ENCODE measurements at regions not wholly inside any gene's neighbourhood (a gene's known extent, or its start where the extent isn't known, plus 50 kb on each side); places are given as distances from the start of the nearest gene placed in this dataset.

DNA sequence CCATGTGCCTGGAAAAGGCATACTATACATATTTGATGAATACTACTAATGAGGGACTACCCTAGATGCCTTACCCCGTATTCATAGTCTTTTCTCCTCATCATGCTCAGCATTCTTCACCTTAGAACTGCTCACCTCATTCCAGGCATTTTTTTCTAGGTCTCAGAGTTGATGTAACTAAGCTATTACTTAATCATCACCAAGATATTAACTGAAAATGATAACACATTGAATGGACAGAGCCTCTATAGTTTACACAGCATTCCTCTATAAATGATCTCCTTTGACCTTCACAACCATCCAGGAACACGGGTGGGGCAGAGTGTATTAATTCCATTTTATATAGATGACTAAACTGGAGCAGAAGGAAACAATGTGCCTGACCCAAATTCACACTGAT, 174.1 kb upstream of the DPH6 start:
- TF ChIP-seq, protein P1, sequence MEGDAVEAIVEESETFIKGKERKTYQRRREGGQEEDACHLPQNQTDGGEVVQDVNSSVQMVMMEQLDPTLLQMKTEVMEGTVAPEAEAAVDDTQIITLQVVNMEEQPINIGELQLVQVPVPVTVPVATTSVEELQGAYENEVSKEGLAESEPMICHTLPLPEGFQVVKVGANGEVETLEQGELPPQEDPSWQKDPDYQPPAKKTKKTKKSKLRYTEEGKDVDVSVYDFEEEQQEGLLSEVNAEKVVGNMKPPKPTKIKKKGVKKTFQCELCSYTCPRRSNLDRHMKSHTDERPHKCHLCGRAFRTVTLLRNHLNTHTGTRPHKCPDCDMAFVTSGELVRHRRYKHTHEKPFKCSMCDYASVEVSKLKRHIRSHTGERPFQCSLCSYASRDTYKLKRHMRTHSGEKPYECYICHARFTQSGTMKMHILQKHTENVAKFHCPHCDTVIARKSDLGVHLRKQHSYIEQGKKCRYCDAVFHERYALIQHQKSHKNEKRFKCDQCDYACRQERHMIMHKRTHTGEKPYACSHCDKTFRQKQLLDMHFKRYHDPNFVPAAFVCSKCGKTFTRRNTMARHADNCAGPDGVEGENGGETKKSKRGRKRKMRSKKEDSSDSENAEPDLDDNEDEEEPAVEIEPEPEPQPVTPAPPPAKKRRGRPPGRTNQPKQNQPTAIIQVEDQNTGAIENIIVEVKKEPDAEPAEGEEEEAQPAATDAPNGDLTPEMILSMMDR (IDR thresholded peaks at IDR 0.05): no peak
- TF ChIP-seq POLR2A (IDR thresholded peaks at IDR 0.05): no peak
- 61 to 69% methylated on average over 2 of the region's 2 CpGs for WGBS, 2 donors
- no peak overlapping the region for H3K4me3 ChIP-seq (ENCODE audit: low read depth, poor library complexity, severe bottlenecking)
- no peak for DNase-seq (ENCODE audit: low spot score in 2 of 2)
- intact Hi-C loops (cut with DNase I; ENCODE audit: low total_unique reads): no loop called here

DNA sequence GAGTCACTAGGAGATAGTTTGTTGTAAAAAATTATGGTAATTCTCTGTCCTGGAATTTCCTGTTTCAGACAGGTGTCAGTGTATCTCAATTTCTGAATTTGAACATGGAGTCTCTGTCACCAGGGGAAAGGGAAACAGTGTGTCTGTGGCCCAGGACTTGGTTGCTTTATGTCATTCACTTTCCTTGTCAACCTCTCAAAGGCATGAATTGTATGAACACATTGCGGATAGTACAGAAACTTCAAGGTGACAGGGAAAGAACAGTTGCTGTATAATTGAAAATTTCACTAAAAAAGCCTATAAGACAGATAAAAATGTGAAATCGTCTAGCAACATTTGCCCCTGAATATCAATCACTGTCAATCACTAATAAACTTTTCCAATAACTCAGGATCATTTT, 175.0 kb upstream of the DPH6 start:
- TF ChIP-seq, protein P1 (IDR thresholded peaks at IDR 0.05): no peak
- TF ChIP-seq POLR2A (IDR thresholded peaks at IDR 0.05): no peak
- H3K4me3 ChIP-seq (ENCODE audit: low read depth, poor library complexity, severe bottlenecking): no peak overlapping the region
- intact Hi-C loops (cut with DNase I; ENCODE audit: low total_unique reads): no loop called here
- DNase-seq (ENCODE audit: low spot score in 2 of 2): no peak
- WGBS, 2 donors: 90 to 91% methylated on average over 2 of the region's 2 CpGs

DNA sequence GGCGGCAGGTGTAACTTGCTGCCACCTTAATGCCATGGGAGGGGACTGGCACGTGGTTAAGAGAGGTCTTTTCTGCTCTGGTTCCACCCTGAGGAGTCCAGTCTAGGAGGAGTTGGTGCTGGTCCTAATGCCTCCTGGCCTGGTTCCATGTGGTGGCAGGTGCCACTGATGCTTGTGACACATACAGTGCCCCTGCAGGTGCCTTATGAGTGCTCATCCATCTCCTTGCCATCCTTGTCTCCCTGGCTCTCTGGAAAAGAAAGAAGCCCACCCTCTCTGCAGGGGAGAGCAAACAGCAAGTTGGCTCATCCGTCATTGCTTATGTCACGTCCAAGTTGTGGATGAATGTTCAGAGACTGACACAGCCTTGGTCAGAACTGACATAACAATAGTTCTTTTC, 175.8 kb upstream of the DPH6 start:
- H3K4me3 ChIP-seq (ENCODE audit: low read depth, poor library complexity, severe bottlenecking): no peak overlapping the region
- intact Hi-C loops (cut with DNase I; ENCODE audit: low total_unique reads): no loop called here
- DNase-seq (ENCODE audit: low spot score in 2 of 2): no peak
- TF ChIP-seq, protein P1 (IDR thresholded peaks at IDR 0.05): no peak
- TF ChIP-seq POLR2A (IDR thresholded peaks at IDR 0.05): no peak
- WGBS, 2 donors: 74 to 87% methylated on average over 4 of the region's 4 CpGs

DNA sequence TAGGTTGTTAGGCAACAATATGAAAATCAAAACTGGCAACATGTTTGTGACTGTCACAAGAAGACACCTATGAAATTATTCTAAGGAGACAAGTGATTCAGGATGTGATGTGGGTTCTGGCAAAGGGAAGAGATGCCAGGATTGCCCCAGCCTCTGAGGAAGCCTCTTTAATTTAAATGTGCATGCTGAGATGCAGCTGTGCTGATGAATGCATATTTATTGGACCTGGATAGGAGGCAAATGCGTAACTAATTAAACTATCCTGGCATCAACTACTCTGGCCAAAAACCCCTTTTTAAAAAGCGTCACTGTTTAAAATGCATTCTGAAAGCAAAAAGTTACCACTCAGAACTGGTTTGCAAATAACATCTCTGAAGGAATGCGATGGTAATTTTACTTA, 176.5 kb upstream of the DPH6 start:
- intact Hi-C loops (cut with DNase I; ENCODE audit: low total_unique reads): no loop called here
- H3K4me3 ChIP-seq (ENCODE audit: low read depth, poor library complexity, severe bottlenecking): no peak overlapping the region
- DNase-seq (ENCODE audit: low spot score in 2 of 2): no peak
- 56 to 57% methylated on average over 3 of the region's 3 CpGs for WGBS, 2 donors
- no peak for TF ChIP-seq POLR2A (IDR thresholded peaks at IDR 0.05)
- TF ChIP-seq, protein P1 (IDR thresholded peaks at IDR 0.05): no peak

DNA sequence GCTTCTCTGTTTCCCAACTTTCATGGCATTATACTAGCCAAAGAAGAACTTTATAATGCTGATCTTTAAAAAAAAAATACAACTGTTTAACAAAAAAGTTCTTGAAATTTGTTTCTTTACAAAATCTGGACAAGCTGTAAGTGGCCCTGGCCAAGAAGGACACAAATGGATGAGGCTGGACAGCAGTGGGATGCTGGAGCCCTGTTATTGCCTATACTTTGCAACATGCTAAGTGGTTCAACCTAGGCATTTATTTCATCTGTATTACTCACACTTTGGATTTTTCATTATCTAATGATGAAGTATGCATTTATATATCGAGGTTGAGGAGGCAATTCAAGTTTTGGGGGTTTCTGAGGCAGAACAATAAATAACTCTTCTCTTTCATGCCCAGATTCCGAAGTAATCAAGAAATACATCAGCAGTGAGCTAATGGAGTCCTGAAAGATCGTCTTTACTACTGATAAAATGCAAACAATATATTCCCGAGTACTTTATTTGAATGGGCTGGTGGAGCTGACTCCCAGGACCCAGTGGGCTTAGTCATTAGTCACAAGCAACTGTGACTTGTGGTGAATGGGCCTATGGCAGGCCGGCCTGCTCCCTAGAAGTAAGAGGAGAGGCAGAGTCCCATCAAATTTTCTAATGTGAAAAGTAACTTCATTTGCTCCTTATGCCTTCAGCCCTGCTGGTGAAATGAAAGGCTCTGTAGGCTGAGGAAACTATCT, 177.3 kb upstream of the DPH6 start:
- WGBS, 2 donors: 66 to 80% methylated on average over 5 of the region's 5 CpGs
- TF ChIP-seq, protein P1 (IDR thresholded peaks at IDR 0.05): no peak
- no peak for TF ChIP-seq POLR2A (IDR thresholded peaks at IDR 0.05)
- no peak overlapping the region for H3K4me3 ChIP-seq (ENCODE audit: low read depth, poor library complexity, severe bottlenecking)
- no peak for DNase-seq (ENCODE audit: low spot score in 2 of 2)
- intact Hi-C loops (cut with DNase I; ENCODE audit: low total_unique reads): no loop called here

DNA sequence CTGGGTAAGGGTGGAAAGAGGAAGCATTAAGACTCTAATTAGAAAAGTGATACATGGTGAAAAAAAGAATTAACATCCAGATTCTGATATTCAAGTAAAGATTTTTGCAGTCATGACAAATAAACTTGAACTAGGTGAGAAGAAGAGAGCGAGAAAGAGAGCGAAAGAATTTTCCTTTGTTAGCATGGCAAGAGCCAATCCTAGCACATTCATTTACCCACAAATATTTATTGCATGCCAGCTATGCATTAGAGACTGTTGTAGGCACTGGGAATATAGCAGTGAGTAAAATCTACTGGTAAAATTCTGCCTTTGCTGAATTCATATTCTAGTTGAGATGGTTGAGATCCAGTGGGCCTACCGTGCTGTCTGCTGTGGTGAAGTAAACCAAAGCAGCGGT, 177.9 kb upstream of the DPH6 start:
- WGBS, 2 donors: 94 to 98% methylated on average over 4 of the region's 4 CpGs
- DNase-seq (ENCODE audit: low spot score in 2 of 2): no peak
- no peak for TF ChIP-seq POLR2A (IDR thresholded peaks at IDR 0.05)
- TF ChIP-seq, protein P1 (IDR thresholded peaks at IDR 0.05): no peak
- H3K4me3 ChIP-seq (ENCODE audit: low read depth, poor library complexity, severe bottlenecking): no peak overlapping the region
- intact Hi-C loops (cut with DNase I; ENCODE audit: low total_unique reads): no loop called here

Measured in lower leg skin (tissue), 4 donors.